K562 (cell line): ENCODE measurements at regions not wholly inside any gene's neighbourhood (a gene's known extent, or its start where the extent isn't known, plus 50 kb on each side); places are given as distances from the start of the nearest gene placed in this dataset.

ENCODE experiments used
- ATAC-seq: fragments of 200-7000 bp; cut with Tn5 transposase; 3 replicates; pipeline ENCODE4 v1.9.1; 2020; ENCODE audit warnings: moderate library complexity
- BruUV-seq: library from RNA; stranded (reverse); fragments of 400-500 nt; replicated peaks from 2 replicates; lab custom pipeline; 2021; lab: Mats Ljungman, UMichigan
- CTCF ChIA-PET: fragments of 300-600 bp; formaldehyde crosslinking; extraction: SDS; loops from one replicate; lab custom pipeline; 2021; ENCODE audit warnings: low intra/inter-chr PET ratio; lab: Yijun Ruan, JAX
- POLR2A ChIA-PET: fragments of 300-600, 350-650 bp; sonication (Branson Sonifier 250); formaldehyde crosslinking; extraction: SDS; loops from one replicate; lab custom pipeline; 2021; ENCODE audit warnings: antibody characterized with exemption, inconsistent platforms; lab: Yijun Ruan, JAX
- DNase-seq, 4 experiments: peaks; one replicate each; pipeline versions ENCODE4 v3.0.0 to v3.0.0-alpha.2; 2011 to 2018; ENCODE audit warnings: low spot score in 3 of 4, mixed read lengths in 3 of 4; ENCODE audit errors: extremely low read depth in 1 of 4
- FAIRE-seq: peaks from 2 replicates; lab custom pipeline; 2011; peaks lifted over from hg19 to GRCh38; lab: Jason Lieb, UNC
- H2AFZ ChIP-seq: 2 replicates; pipeline ENCODE4 v1.6.0; 2011; ENCODE audit warnings: low read depth, low read length, control low read depth, inconsistent platforms
- H3K27ac ChIP-seq: fragments of 200-600 bp; 3 replicates; pipeline ENCODE4 v1.8.0; 2011; ENCODE audit warnings: low read depth, mild to moderate bottlenecking, control low read depth, inconsistent platforms, low read length, moderate library complexity, mixed read lengths; ENCODE audit errors: extremely low read depth
- H3K27me3 ChIP-seq, 2 experiments: fragments of 300-600 bp in 1 of 2; 2 replicates in 1 of 2; 3 replicates in 1 of 2; pipeline versions ENCODE4 v1.6.0 to v1.8.0; 2011; ENCODE audit warnings: inconsistent platforms in 2 of 2, low read length in 2 of 2, mild to moderate bottlenecking in 1 of 2, mixed read lengths in 1 of 2, moderate library complexity in 1 of 2; ENCODE audit not compliant: control insufficient read depth in 2 of 2, insufficient read depth in 2 of 2
- H3K36me3 ChIP-seq: fragments of 300-600 bp; 3 replicates; pipeline ENCODE4 v1.8.0; 2011; ENCODE audit warnings: mild to moderate bottlenecking, low read length, inconsistent platforms; ENCODE audit not compliant: control insufficient read depth, insufficient read depth
- H3K4me1 ChIP-seq, 2 experiments: fragments of 200-600 bp in 1 of 2; replicated peaks in 1 of 2; 2 replicates in 1 of 2; 3 replicates in 1 of 2; pipeline versions ENCODE4 v1.5.1 to v1.8.0; 2011; ENCODE audit warnings: inconsistent platforms in 2 of 2, low read length in 2 of 2, mild to moderate bottlenecking in 1 of 2, mixed read lengths in 1 of 2, moderate library complexity in 1 of 2; ENCODE audit not compliant: control insufficient read depth in 2 of 2, insufficient read depth in 2 of 2
- H3K4me2 ChIP-seq: 2 replicates; pipeline ENCODE4 v1.6.1; 2011; ENCODE audit warnings: low read length, control low read depth, inconsistent platforms, mixed read lengths; ENCODE audit not compliant: insufficient read depth
- H3K4me3 ChIP-seq: fragments of 200-600 bp; sonication (generic), shearing (Covaris generic); 2 replicates; pipeline ENCODE4 v1.5.1; 2016; ENCODE audit warnings: control low read depth, inconsistent platforms
- H3K79me2 ChIP-seq: fragments of 200-600 bp; 3 replicates; pipeline ENCODE4 v1.8.0; 2011; ENCODE audit warnings: low read length, inconsistent platforms; ENCODE audit not compliant: control insufficient read depth, insufficient read depth
- H3K9ac ChIP-seq, 2 experiments: 2 replicates each; pipeline versions ENCODE4 v1.6.0 to v1.6.1; 2011; ENCODE audit warnings: low read depth in 2 of 2, low read length in 2 of 2, control low read depth in 1 of 2, inconsistent platforms in 1 of 2, mild to moderate bottlenecking in 1 of 2, mixed read lengths in 1 of 2; ENCODE audit not compliant: insufficient read depth in 1 of 2
- H3K9me1 ChIP-seq: one replicate; pipeline ENCODE4 v1.6.0; 2011; ENCODE audit warnings: inconsistent platforms, mild to moderate bottlenecking, low read length, moderate library complexity; ENCODE audit not compliant: control insufficient read depth, insufficient read depth
- H3K9me3 ChIP-seq: replicated peaks from 2 replicates; pipeline ENCODE4 v1.5.1; 2011; ENCODE audit warnings: low read depth, low read length, inconsistent platforms; ENCODE audit not compliant: control insufficient read depth, insufficient read depth
- H4K20me1 ChIP-seq: replicated peaks from 2 replicates; pipeline ENCODE4 v1.6.1; 2011; ENCODE audit warnings: low read length, inconsistent platforms, mixed read lengths; ENCODE audit not compliant: control insufficient read depth, insufficient read depth
- BACH1 ChIP-seq: fragments of 200-800 bp; sonication (Bioruptor generic); IDR thresholded peaks from 2 replicates; pipeline ENCODE4 v1.6.1; 2016; ENCODE audit warnings: missing genetic modification characterization, missing compliant biosample characterization
- CREB1 ChIP-seq, 2 experiments: sonication (generic) in 1 of 2; formaldehyde crosslinking in 1 of 2; IDR thresholded peaks; 2 replicates each; pipeline versions ENCODE4 v1.6.1 to v1.8.0; 2012 to 2022; ENCODE audit warnings: inconsistent platforms in 1 of 2, mild to moderate bottlenecking in 1 of 2, missing genetic modification reagents in 1 of 2, moderate library complexity in 1 of 2
- EP300 ChIP-seq: IDR thresholded peaks from 2 replicates; pipeline ENCODE4 v1.6.1; 2012; ENCODE audit warnings: low read length, improper control_type of control experiment
- ERF ChIP-seq: fragments of 450-650 bp; formaldehyde crosslinking; IDR thresholded peaks from 2 replicates; pipeline ENCODE4 v1.4.0; 2020; ENCODE audit warnings: mild to moderate bottlenecking, mixed read lengths
- RBM22 ChIP-seq: fragments of 200-400 bp; formaldehyde crosslinking; IDR thresholded peaks from 2 replicates; pipeline ENCODE4 v1.6.1; 2018; ENCODE audit warnings: low read length, low read depth; ENCODE audit not compliant: poor library complexity, severe bottlenecking
- RBM25 ChIP-seq: fragments of 200-400 bp; formaldehyde crosslinking; IDR thresholded peaks from 2 replicates; pipeline ENCODE4 v1.6.1; 2018; ENCODE audit warnings: low read length, low read depth, moderate library complexity; ENCODE audit not compliant: severe bottlenecking
- ZBTB43 ChIP-seq: sonication (generic); formaldehyde crosslinking; IDR thresholded peaks from 2 replicates; pipeline ENCODE4 v1.8.0; 2023; ENCODE audit warnings: mild to moderate bottlenecking, missing genetic modification reagents
- ZNF197 ChIP-seq: fragments of 200-800 bp; sonication (Bioruptor generic); IDR thresholded peaks from 2 replicates; pipeline ENCODE4 v1.6.1; 2016; ENCODE audit warnings: low read depth, missing genetic modification characterization, missing compliant biosample characterization
- ZSCAN29 ChIP-seq: fragments of 450-650 bp; IDR thresholded peaks from 2 replicates; pipeline ENCODE4 v1.6.1; 2017
- WGBS: fragments of 100-300 bp; shearing (Covaris generic); methylation state at CpG from one replicate; pipeline ENCODE4 v1.1.6; 2016; ENCODE audit warnings: low coverage, mixed read lengths; ENCODE audit not compliant: insufficient coverage; ENCODE audit errors: missing lambda C conversion rate; 5-methylcytosine and 5-hydroxymethylcytosine counted together
- in situ Hi-C: fragments of 300-500 bp; cut with MboI; formaldehyde crosslinking; loops from 4 replicates; pipeline ENCODE4 v1.15.0; 2018; ENCODE audit warnings: inconsistent platforms, mixed read lengths
- intact Hi-C: fragments of 100-400 bp; cut with micrococcal nuclease; formaldehyde crosslinking; loops from 2 replicates; pipeline ENCODE4 v1.14.2; 2022

GRCh38 chr4:35711127-35711526, 533.2 kb downstream of the ARAP2 start:
- intact Hi-C loops (no loop called here), in situ Hi-C loops (no loop called here)
- TF ChIP-seq ZNF197 (CRISPR knock-in tag) (no peak), CREB1 (IDR thresholded peaks at IDR 0.05) (no peak), CREB1 (CRISPR knock-in tag; IDR thresholded peaks at IDR 0.05) (no peak), BACH1 (tag) (no peak), EP300 (no peak), RBM25 (no peak), ZSCAN29 (no peak), ERF (CRISPR knock-in tag) (no peak)
- CTCF ChIA-PET, result no interaction called here
- no peaks in the 10 kb centered on the region; the same call in 1 of the 2 replicates for H3K9me3 ChIP-seq
- H3K27me3 ChIP-seq, result no peaks in the 10 kb centered on the region
- no peak overlapping the region for H3K9ac ChIP-seq
- 0% methylated on average over 2 of the region's 2 CpGs for whole genome bisulfite sequencing
- no peak overlapping the region for H3K4me3 ChIP-seq
- no peak for FAIRE-seq
- no TSS peak for BruUV-seq
- H3K27ac ChIP-seq, result no peak overlapping the region
- no peaks in the 10 kb centered on the region for H3K79me2 ChIP-seq
- H3K4me1 ChIP-seq, result no peaks in the 10 kb centered on the region
- H3K4me2 ChIP-seq, result no peak overlapping the region
- H3K9me1 ChIP-seq, result no peaks in the 10 kb centered on the region
- DNase-seq, result no peak
- ATAC-seq, result no peak
- POLR2A ChIA-PET, result no interaction called here
- H2AFZ ChIP-seq, result no peak overlapping the region
- H3K36me3 ChIP-seq, result no peaks in the 10 kb centered on the region
- no peaks in the 10 kb centered on the region for H4K20me1 ChIP-seq

- Histone ChIP-seq H3K4me1 (no peaks in the 10 kb centered on the region), H3K27me3 (no peaks in the 10 kb centered on the region), H3K36me3 (no peaks in the 10 kb centered on the region), H2AFZ (no peak overlapping the region), H3K9me1 (no peaks in the 10 kb centered on the region), H3K79me2 (no peaks in the 10 kb centered on the region), H3K4me2 (no peak overlapping the region), H3K4me3 (no peak overlapping the region), H3K9ac (no peak overlapping the region), H4K20me1 (no peaks in the 10 kb centered on the region), H3K27ac (no peak overlapping the region), H3K9me3 (no peaks in the 10 kb centered on the region)
- intact Hi-C loops (no loop called here), in situ Hi-C loops (no loop called here)
- FAIRE-seq, result no peak
- WGBS, result 0% methylated on average over 3 of the region's 3 CpGs
- no TSS peak for BruUV-seq
- ATAC-seq, result no peak
- ChIA-PET POLR2A (no interaction called here), CTCF (no interaction called here)
- DNase-seq, result no peak
- no peak for TF ChIP-seq RBM22
- no peak for TF ChIP-seq ZBTB43
Measured at GRCh38 chr4:35723973-35724372, 520.3 kb downstream of the ARAP2 start.
